ENCODE measurements at regions not wholly inside any gene's neighbourhood (a gene's known extent, or its start where the extent isn't known, plus 50 kb on each side); places are given as distances from the start of the nearest gene placed in this dataset.

GRCh38 chr11:134646561-134646960, 234.5 kb upstream of the B3GAT1 start:
- Mint-ChIP-seq H3K4me1 (ENCODE audit: low read depth) (no peaks in the 10 kb centered on the region), H3K4me3 (no peak overlapping the region), H3K9me3 (no peaks in the 10 kb centered on the region), H3K27me3 (ENCODE audit: low read depth) (peaks cover 7% of the 10 kb centered on the region), H3K36me3 (ENCODE audit: low read depth) (no peaks in the 10 kb centered on the region), H3K27ac (no peak overlapping the region)
- no peak for DNase-seq (ENCODE audit: low spot score)

GRCh38 chr11:134645576-134645975, 233.5 kb upstream of the B3GAT1 start:
- DNase-seq (ENCODE audit: low spot score): no peak
- H3K27me3 Mint-ChIP-seq (ENCODE audit: low read depth): peaks cover 7% of the 10 kb centered on the region
- H3K4me1 Mint-ChIP-seq (ENCODE audit: low read depth): no peaks in the 10 kb centered on the region
- no peaks in the 10 kb centered on the region for H3K36me3 Mint-ChIP-seq (ENCODE audit: low read depth)
- H3K27ac Mint-ChIP-seq: no peak overlapping the region
- H3K4me3 Mint-ChIP-seq: no peak overlapping the region
- H3K9me3 Mint-ChIP-seq: no peaks in the 10 kb centered on the region

- DNase-seq (ENCODE audit: low spot score): no peak
- H3K36me3 Mint-ChIP-seq (ENCODE audit: low read depth): no peaks in the 10 kb centered on the region
- no peak overlapping the region for H3K27ac Mint-ChIP-seq
- H3K27me3 Mint-ChIP-seq (ENCODE audit: low read depth): peaks cover 7% of the 10 kb centered on the region
- no peaks in the 10 kb centered on the region for H3K9me3 Mint-ChIP-seq
- H3K4me3 Mint-ChIP-seq: no peak overlapping the region
- no peaks in the 10 kb centered on the region for H3K4me1 Mint-ChIP-seq (ENCODE audit: low read depth)
Measured at GRCh38 chr11:134644476-134645456, 232.7 kb upstream of the B3GAT1 start.

GRCh38 chr11:134643115-134644012, 231.3 kb upstream of the B3GAT1 start:
- Mint-ChIP-seq H3K27me3 (ENCODE audit: low read depth) (peaks cover 6% of the 10 kb centered on the region), H3K4me3 (no peak overlapping the region), H3K36me3 (ENCODE audit: low read depth) (no peaks in the 10 kb centered on the region), H3K9me3 (no peaks in the 10 kb centered on the region), H3K27ac (no peak overlapping the region), H3K4me1 (ENCODE audit: low read depth) (no peaks in the 10 kb centered on the region)
- DNase-seq (ENCODE audit: low spot score): no peak

- Mint-ChIP-seq H3K27ac (no peak overlapping the region), H3K4me3 (no peak overlapping the region), H3K4me1 (ENCODE audit: low read depth) (no peaks in the 10 kb centered on the region), H3K27me3 (ENCODE audit: low read depth) (peaks cover 2% of the 10 kb centered on the region), H3K36me3 (ENCODE audit: low read depth) (no peaks in the 10 kb centered on the region), H3K9me3 (no peaks in the 10 kb centered on the region)
- no peak for DNase-seq (ENCODE audit: low spot score)
Measured at GRCh38 chr11:134642206-134642605, 230.2 kb upstream of the B3GAT1 start.

GRCh38 chr11:134640971-134641968, 229.2 kb upstream of the B3GAT1 start:
- H3K4me3 Mint-ChIP-seq: no peak overlapping the region
- no peaks in the 10 kb centered on the region for H3K27me3 Mint-ChIP-seq (ENCODE audit: low read depth)
- no peaks in the 10 kb centered on the region for H3K36me3 Mint-ChIP-seq (ENCODE audit: low read depth)
- H3K4me1 Mint-ChIP-seq (ENCODE audit: low read depth): no peaks in the 10 kb centered on the region
- no peak overlapping the region for H3K27ac Mint-ChIP-seq
- no peak for DNase-seq (ENCODE audit: low spot score)
- no peaks in the 10 kb centered on the region for H3K9me3 Mint-ChIP-seq

- Mint-ChIP-seq H3K36me3 (ENCODE audit: low read depth) (no peaks in the 10 kb centered on the region), H3K4me3 (no peak overlapping the region), H3K9me3 (no peaks in the 10 kb centered on the region), H3K27me3 (ENCODE audit: low read depth) (no peaks in the 10 kb centered on the region), H3K4me1 (ENCODE audit: low read depth) (no peaks in the 10 kb centered on the region), H3K27ac (no peak overlapping the region)
- DNase-seq (ENCODE audit: low spot score): no peak
Measured at GRCh38 chr11:134640536-134640935, 228.5 kb upstream of the B3GAT1 start.

- DNase-seq (ENCODE audit: low spot score): no peak
- Mint-ChIP-seq H3K4me1 (ENCODE audit: low read depth) (no peaks in the 10 kb centered on the region), H3K27me3 (ENCODE audit: low read depth) (no peaks in the 10 kb centered on the region), H3K27ac (no peak overlapping the region), H3K9me3 (no peaks in the 10 kb centered on the region), H3K36me3 (ENCODE audit: low read depth) (no peaks in the 10 kb centered on the region), H3K4me3 (no peak overlapping the region)
Measured at GRCh38 chr11:134639586-134640330, 227.7 kb upstream of the B3GAT1 start.

- Mint-ChIP-seq H3K4me3 (no peak overlapping the region), H3K9me3 (no peaks in the 10 kb centered on the region)
Measured at GRCh38 chr11:134638796-134639430, 226.9 kb upstream of the B3GAT1 start.

GRCh38 chr11:134637091-134638015, 225.3 kb upstream of the B3GAT1 start:
- no peak overlapping the region for H3K4me3 Mint-ChIP-seq
- DNase-seq (ENCODE audit: low spot score): no peak
- H3K27me3 Mint-ChIP-seq (ENCODE audit: low read depth): no peaks in the 10 kb centered on the region
- no peaks in the 10 kb centered on the region for H3K4me1 Mint-ChIP-seq (ENCODE audit: low read depth)
- no peaks in the 10 kb centered on the region for H3K36me3 Mint-ChIP-seq (ENCODE audit: low read depth)
- H3K9me3 Mint-ChIP-seq: no peaks in the 10 kb centered on the region
- H3K27ac Mint-ChIP-seq: no peak overlapping the region

More at GRCh38 chr11:134638796-134639430, 226.9 kb upstream of the B3GAT1 start:
- no peak for DNase-seq (ENCODE audit: low spot score)
- no peaks in the 10 kb centered on the region for H3K36me3 Mint-ChIP-seq (ENCODE audit: low read depth)
- no peaks in the 10 kb centered on the region for H3K4me1 Mint-ChIP-seq (ENCODE audit: low read depth)
- no peak overlapping the region for H3K27ac Mint-ChIP-seq
- no peaks in the 10 kb centered on the region for H3K27me3 Mint-ChIP-seq (ENCODE audit: low read depth)

GRCh38 chr11:134636071-134636470, 224.0 kb upstream of the B3GAT1 start:
- H3K4me3 Mint-ChIP-seq: no peak overlapping the region
- DNase-seq (ENCODE audit: low spot score): no peak
- no peaks in the 10 kb centered on the region for H3K4me1 Mint-ChIP-seq (ENCODE audit: low read depth)
- no peaks in the 10 kb centered on the region for H3K36me3 Mint-ChIP-seq (ENCODE audit: low read depth)
- H3K9me3 Mint-ChIP-seq: no peaks in the 10 kb centered on the region
- no peak overlapping the region for H3K27ac Mint-ChIP-seq
- H3K27me3 Mint-ChIP-seq (ENCODE audit: low read depth): no peaks in the 10 kb centered on the region
